Endodermal cell (in vitro differentiated cells): ENCODE measurements at regions not wholly inside any gene's neighbourhood (a gene's known extent, or its start where the extent isn't known, plus 50 kb on each side); places are given as distances from the start of the nearest gene placed in this dataset.
"Not testable (repeated sequence)": the region's sequence is repeated elsewhere in the genome, so short reads cannot be mapped to it uniquely, and the experiment has no call there.

Experiments
- DNase-seq: peaks from one replicate; pipeline ENCODE4 v3.0.0-alpha.2; 2017
- H3K27ac ChIP-seq: 2 replicates; pipeline ENCODE4 v1.5.1; 2013; ENCODE audit warnings: mild to moderate bottlenecking, low read depth, low read length, moderate library complexity
- H3K27me3 ChIP-seq: 2 replicates; pipeline ENCODE4 v1.6.1; 2013; ENCODE audit warnings: mild to moderate bottlenecking, low read length, moderate library complexity; ENCODE audit not compliant: insufficient read depth, control insufficient read depth, poor library complexity, severe bottlenecking
- H3K36me3 ChIP-seq: 2 replicates; pipeline ENCODE4 v1.7.0; 2013; ENCODE audit warnings: mild to moderate bottlenecking, low read length, moderate library complexity; ENCODE audit not compliant: control insufficient read depth, insufficient read depth
- H3K4me1 ChIP-seq: one replicate; pipeline ENCODE4 v1.7.0; 2013; ENCODE audit warnings: low read length; ENCODE audit not compliant: control insufficient read depth, insufficient read depth
- H3K4me3 ChIP-seq: 2 replicates; pipeline ENCODE4 v1.5.1; 2013; ENCODE audit warnings: mild to moderate bottlenecking, low read length, moderate library complexity
- H3K9ac ChIP-seq: 2 replicates; pipeline ENCODE4 v1.6.1; 2013; ENCODE audit warnings: mild to moderate bottlenecking, low read length, moderate library complexity; ENCODE audit not compliant: poor library complexity, severe bottlenecking; ENCODE audit errors: extremely low read depth
- H3K9me3 ChIP-seq: 2 replicates; pipeline ENCODE4 v1.6.1; 2013; ENCODE audit warnings: mild to moderate bottlenecking, low read length, moderate library complexity; ENCODE audit not compliant: control insufficient read depth
- H3K27ac Mint-ChIP-seq: 2 replicates; pipeline ENCODE4 v1.8.0; 2020; ENCODE audit warnings: mixed read lengths
- H3K27me3 Mint-ChIP-seq: 2 replicates; pipeline ENCODE4 v1.8.0; 2021; ENCODE audit warnings: mild to moderate bottlenecking, mixed read lengths; ENCODE audit not compliant: insufficient read depth
- H3K36me3 Mint-ChIP-seq: 2 replicates; pipeline ENCODE4 v1.8.0; 2020; ENCODE audit warnings: low read depth, mixed read lengths
- H3K4me1 Mint-ChIP-seq: 2 replicates; pipeline ENCODE4 v1.8.0; 2020; ENCODE audit warnings: mixed read lengths
- H3K4me3 Mint-ChIP-seq: 2 replicates; pipeline ENCODE4 v1.8.0; 2020; ENCODE audit warnings: mild to moderate bottlenecking, moderate library complexity, mixed read lengths
- H3K9me3 Mint-ChIP-seq: 2 replicates; pipeline ENCODE4 v1.8.0; 2020; ENCODE audit warnings: mild to moderate bottlenecking, mixed read lengths
- WGBS, 2 experiments: methylation state at CpG; one replicate each; pipeline versions ENCODE4 v1.1.5 to v1.1.7; 2013; ENCODE audit warnings: missing lambda C conversion rate in 2 of 2, mixed read lengths in 1 of 2; ENCODE audit not compliant: insufficient coverage in 1 of 2, insufficient read length in 1 of 2; 5-methylcytosine and 5-hydroxymethylcytosine counted together

- not testable (repeated sequence) for H3K27ac Mint-ChIP-seq, H3K36me3 Mint-ChIP-seq, H3K27me3 Mint-ChIP-seq, H3K4me1 Mint-ChIP-seq, H3K36me3 ChIP-seq, H3K4me3 ChIP-seq, H3K9ac ChIP-seq, H3K9me3 ChIP-seq, H3K27me3 ChIP-seq, H3K27ac ChIP-seq, H3K4me3 Mint-ChIP-seq, DNase-seq, H3K4me1 ChIP-seq
- peaks cover 46% of the 10 kb centered on the region for H3K9me3 Mint-ChIP-seq
- 76% methylated on average over 14 of the region's 23 CpGs; no CpG with 5 or more reads in 1 of the 2 experiments for WGBS, 2 experiments
Observed at GRCh38 chr14:105720852-105721601, 194.6 kb downstream of the TMEM121 start.

- not testable (repeated sequence) for H3K4me3 Mint-ChIP-seq, H3K27ac Mint-ChIP-seq
- WGBS, 2 experiments, result 82 to 97% methylated on average over 6 to 15 of the region's 17 CpGs
Observed at GRCh38 chr14:105721602-105721970, 195.2 kb downstream of the TMEM121 start.

GRCh38 chr14:105721996-105722709 is 195.8 kb downstream of the TMEM121 start:
- H3K27ac ChIP-seq, H3K9me3 ChIP-seq, H3K27me3 ChIP-seq, H3K27ac Mint-ChIP-seq, H3K4me3 ChIP-seq, H3K9ac ChIP-seq, H3K4me1 ChIP-seq, H3K4me1 Mint-ChIP-seq, H3K4me3 Mint-ChIP-seq, H3K27me3 Mint-ChIP-seq, H3K36me3 Mint-ChIP-seq, H3K36me3 ChIP-seq, DNase-seq: not testable (repeated sequence)
- WGBS, 2 experiments, result 91 to 97% methylated on average over 17 to 38 of the region's 40 CpGs
- H3K9me3 Mint-ChIP-seq, result peaks cover 49% of the 10 kb centered on the region

More at GRCh38 chr14:105721602-105721970, 195.2 kb downstream of the TMEM121 start:
- H3K36me3 Mint-ChIP-seq, H3K27me3 ChIP-seq, H3K4me1 Mint-ChIP-seq, H3K36me3 ChIP-seq, H3K4me3 ChIP-seq, H3K4me1 ChIP-seq, H3K27ac ChIP-seq, DNase-seq, H3K27me3 Mint-ChIP-seq, H3K9me3 ChIP-seq, H3K9ac ChIP-seq: not testable (repeated sequence)
- peaks cover 46% of the 10 kb centered on the region for H3K9me3 Mint-ChIP-seq

GRCh38 chr14:105723271-105723670 is 196.9 kb downstream of the TMEM121 start:
- H3K4me3 ChIP-seq, H3K27ac Mint-ChIP-seq, H3K4me3 Mint-ChIP-seq, H3K27ac ChIP-seq, DNase-seq, H3K9ac ChIP-seq, H3K36me3 ChIP-seq, H3K27me3 Mint-ChIP-seq, H3K9me3 ChIP-seq, H3K36me3 Mint-ChIP-seq, H3K4me1 ChIP-seq, H3K27me3 ChIP-seq, H3K4me1 Mint-ChIP-seq: not testable (repeated sequence)
- 82 to 93% methylated on average over 2 to 6 of the region's 8 CpGs for WGBS, 2 experiments
- peaks cover 55% of the 10 kb centered on the region for H3K9me3 Mint-ChIP-seq

- DNase-seq, H3K4me1 Mint-ChIP-seq: not testable (repeated sequence)
- WGBS, 2 experiments, result 80 to 86% methylated on average over 2 to 15 of the region's 15 CpGs
Observed at GRCh38 chr14:105723776-105724175, 197.4 kb downstream of the TMEM121 start.

GRCh38 chr14:105729825-105730368 is 203.5 kb downstream of the TMEM121 start:
- H3K27ac ChIP-seq, H3K4me3 ChIP-seq, H3K4me3 Mint-ChIP-seq, H3K4me1 Mint-ChIP-seq, H3K27me3 Mint-ChIP-seq, DNase-seq, H3K36me3 ChIP-seq, H3K9ac ChIP-seq, H3K27me3 ChIP-seq, H3K27ac Mint-ChIP-seq, H3K4me1 ChIP-seq, H3K36me3 Mint-ChIP-seq: not testable (repeated sequence)
- 78% methylated on average over 4 of the region's 8 CpGs; no CpG with 5 or more reads in 1 of the 2 experiments for WGBS, 2 experiments
- H3K9me3 ChIP-seq, result peaks cover 37% of the 10 kb centered on the region
- peaks cover 76% of the 10 kb centered on the region for H3K9me3 Mint-ChIP-seq

More at GRCh38 chr14:105723776-105724175, 197.4 kb downstream of the TMEM121 start:
- peaks cover 60% of the 10 kb centered on the region for H3K9me3 Mint-ChIP-seq
- H3K4me1 ChIP-seq, H3K27me3 ChIP-seq, H3K4me3 ChIP-seq, H3K36me3 ChIP-seq, H3K36me3 Mint-ChIP-seq, H3K9ac ChIP-seq, H3K27ac ChIP-seq, H3K27me3 Mint-ChIP-seq, H3K4me3 Mint-ChIP-seq, H3K27ac Mint-ChIP-seq: not testable (repeated sequence)
- H3K9me3 ChIP-seq, result peaks cover 12% of the 10 kb centered on the region
